Stimulated activated effector memory CD8-positive, alpha-beta T cell treated with anti-CD3 and anti-CD28 coated beads, Interleukin-12 subunit alpha, Interleukin-12 subunit beta, amount 100 ng/mL, for 72 hours (primary cell): ENCODE measurements at regions not wholly inside any gene's neighbourhood (a gene's known extent, or its start where the extent isn't known, plus 50 kb on each side); places are given as distances from the start of the nearest gene placed in this dataset.
"Not testable (repeated sequence)": the region's sequence is repeated elsewhere in the genome, so short reads cannot be mapped to it uniquely, and the experiment has no call there.

Experiments
- ATAC-seq: fragments of 150-1000 bp; cut with Tn5 transposase; 2 replicates; pipeline ENCODE4 v1.10.0; 2021
- DNase-seq, 2 donors: peaks; one replicate each; pipeline ENCODE4 v3.0.0; 2021 to 2022; ENCODE audit warnings: low spot score in 2 of 2
- H3K27ac Mint-ChIP-seq: one replicate; pipeline ENCODE4 v1.8.0; 2022; ENCODE audit warnings: mild to moderate bottlenecking, mixed read lengths
- H3K36me3 Mint-ChIP-seq: one replicate; pipeline ENCODE4 v1.8.0; 2022; ENCODE audit warnings: mild to moderate bottlenecking, mixed read lengths
- H3K4me1 Mint-ChIP-seq: one replicate; pipeline ENCODE4 v1.8.0; 2022; ENCODE audit warnings: mixed read lengths
- H3K4me3 Mint-ChIP-seq: one replicate; pipeline ENCODE4 v1.8.0; 2022; ENCODE audit warnings: mild to moderate bottlenecking, mixed read lengths
- H3K9me3 Mint-ChIP-seq: one replicate; pipeline ENCODE4 v1.8.0; 2022; ENCODE audit warnings: mixed read lengths

- Mint-ChIP-seq H3K36me3 (no peaks in the 10 kb centered on the region), H3K27ac (no peak overlapping the region), H3K4me3 (no peak overlapping the region), H3K9me3 (no peaks in the 10 kb centered on the region), H3K4me1 (no peaks in the 10 kb centered on the region)
- DNase-seq (no peak), ATAC-seq (no peak)
Observed at GRCh38 chr9:71549023-71549422, 219.3 kb downstream of the CEMIP2 start.

- no peaks in the 10 kb centered on the region for H3K9me3 Mint-ChIP-seq
- no peak overlapping the region for H3K4me3 Mint-ChIP-seq
- H3K4me1 Mint-ChIP-seq = no peaks in the 10 kb centered on the region
- DNase-seq = no peak
- no peak for ATAC-seq
- no peaks in the 10 kb centered on the region for H3K36me3 Mint-ChIP-seq
- no peak overlapping the region for H3K27ac Mint-ChIP-seq
Observed at GRCh38 chr9:71544464-71544863, 223.8 kb downstream of the CEMIP2 start.

GRCh38 chr9:71541436-71541835 lies 226.9 kb downstream of the CEMIP2 start:
- no peak for ATAC-seq
- H3K4me3 Mint-ChIP-seq = no peak overlapping the region

GRCh38 chr9:71524996-71525580 lies 243.2 kb downstream of the CEMIP2 start:
- H3K9me3 Mint-ChIP-seq = no peaks in the 10 kb centered on the region
- no peaks in the 10 kb centered on the region for H3K36me3 Mint-ChIP-seq
- no peak overlapping the region for H3K4me3 Mint-ChIP-seq
- no peak overlapping the region for H3K27ac Mint-ChIP-seq
- H3K4me1 Mint-ChIP-seq = no peaks in the 10 kb centered on the region
- no peak for DNase-seq
- no peak for ATAC-seq

More at GRCh38 chr9:71541436-71541835, 226.9 kb downstream of the CEMIP2 start:
- no peak overlapping the region for H3K27ac Mint-ChIP-seq
- H3K4me1 Mint-ChIP-seq = no peaks in the 10 kb centered on the region
- H3K9me3 Mint-ChIP-seq = no peaks in the 10 kb centered on the region
- H3K36me3 Mint-ChIP-seq = no peaks in the 10 kb centered on the region
- DNase-seq = no peak

GRCh38 chr9:71524516-71524915 lies 243.8 kb downstream of the CEMIP2 start:
- Mint-ChIP-seq H3K4me1 (no peaks in the 10 kb centered on the region), H3K27ac (no peak overlapping the region), H3K9me3 (no peaks in the 10 kb centered on the region), H3K36me3 (no peaks in the 10 kb centered on the region), H3K4me3 (no peak overlapping the region)
- ATAC-seq (no peak), DNase-seq (no peak)

GRCh38 chr9:71521132-71521531 lies 247.2 kb downstream of the CEMIP2 start:
- ATAC-seq = no peak
- DNase-seq = no peak
- Mint-ChIP-seq H3K4me3 (no peak overlapping the region), H3K27ac (no peak overlapping the region), H3K4me1 (no peaks in the 10 kb centered on the region), H3K36me3 (no peaks in the 10 kb centered on the region), H3K9me3 (no peaks in the 10 kb centered on the region)

- Mint-ChIP-seq H3K4me1 (no peaks in the 10 kb centered on the region), H3K27ac (no peak overlapping the region), H3K9me3 (no peaks in the 10 kb centered on the region), H3K36me3 (no peaks in the 10 kb centered on the region), H3K4me3 (no peak overlapping the region)
- ATAC-seq (no peak), DNase-seq (no peak)
Observed at GRCh38 chr9:71519098-71519696, 249.1 kb downstream of the CEMIP2 start.

GRCh38 chr9:71518045-71518827 lies 250.1 kb downstream of the CEMIP2 start:
- no peak for DNase-seq
- Mint-ChIP-seq H3K36me3 (no peaks in the 10 kb centered on the region), H3K4me3 (no peak overlapping the region), H3K4me1 (no peaks in the 10 kb centered on the region), H3K9me3 (no peaks in the 10 kb centered on the region), H3K27ac (no peak overlapping the region)
- ATAC-seq = no peak

GRCh38 chr9:71515626-71516025 lies 252.7 kb downstream of the CEMIP2 start:
- no peaks in the 10 kb centered on the region for H3K4me1 Mint-ChIP-seq
- H3K27ac Mint-ChIP-seq = no peak overlapping the region
- DNase-seq (no peak), ATAC-seq (no peak)
- no peaks in the 10 kb centered on the region for H3K9me3 Mint-ChIP-seq
- H3K4me3 Mint-ChIP-seq = no peak overlapping the region
- no peaks in the 10 kb centered on the region for H3K36me3 Mint-ChIP-seq

- Mint-ChIP-seq H3K4me3 (no peak overlapping the region), H3K36me3 (no peaks in the 10 kb centered on the region), H3K27ac (no peak overlapping the region), H3K4me1 (no peaks in the 10 kb centered on the region), H3K9me3 (no peaks in the 10 kb centered on the region)
- DNase-seq (no peak), ATAC-seq (no peak)
Observed at GRCh38 chr9:71515107-71515506, 253.2 kb downstream of the CEMIP2 start.

- DNase-seq = no peak
Observed at GRCh38 chr9:71514344-71514975, 253.9 kb downstream of the CEMIP2 start.

GRCh38 chr9:71509054-71509453 lies 259.3 kb downstream of the CEMIP2 start:
- no peak overlapping the region for H3K27ac Mint-ChIP-seq
- no peak for DNase-seq
- no peaks in the 10 kb centered on the region for H3K36me3 Mint-ChIP-seq
- H3K4me1 Mint-ChIP-seq = no peaks in the 10 kb centered on the region
- ATAC-seq = peak; percentile 77
- H3K4me3 Mint-ChIP-seq = no peak overlapping the region
- no peaks in the 10 kb centered on the region for H3K9me3 Mint-ChIP-seq

More at GRCh38 chr9:71514344-71514975, 253.9 kb downstream of the CEMIP2 start:
- no peak overlapping the region for H3K27ac Mint-ChIP-seq
- no peak overlapping the region for H3K4me3 Mint-ChIP-seq
- ATAC-seq = no peak
- H3K9me3 Mint-ChIP-seq = no peaks in the 10 kb centered on the region
- H3K4me1 Mint-ChIP-seq = no peaks in the 10 kb centered on the region
- H3K36me3 Mint-ChIP-seq = no peaks in the 10 kb centered on the region

- H3K4me3 Mint-ChIP-seq, H3K27ac Mint-ChIP-seq, H3K4me1 Mint-ChIP-seq, ATAC-seq, H3K9me3 Mint-ChIP-seq, H3K36me3 Mint-ChIP-seq, DNase-seq: not testable (repeated sequence)
Observed at GRCh38 chr9:71508141-71508540, 260.2 kb downstream of the CEMIP2 start.

GRCh38 chr9:71506821-71507220 lies 261.5 kb downstream of the CEMIP2 start:
- H3K36me3 Mint-ChIP-seq = no peaks in the 10 kb centered on the region
- H3K4me3 Mint-ChIP-seq = no peak overlapping the region
- no peak overlapping the region for H3K27ac Mint-ChIP-seq
- ATAC-seq = peak; percentile 62
- no peaks in the 10 kb centered on the region for H3K9me3 Mint-ChIP-seq
- no peak for DNase-seq
- H3K4me1 Mint-ChIP-seq = no peaks in the 10 kb centered on the region

GRCh38 chr9:71504636-71505035 lies 263.7 kb downstream of the CEMIP2 start:
- Mint-ChIP-seq H3K4me1 (no peaks in the 10 kb centered on the region), H3K36me3 (no peaks in the 10 kb centered on the region), H3K9me3 (no peaks in the 10 kb centered on the region), H3K4me3 (no peak overlapping the region), H3K27ac (no peak overlapping the region)
- DNase-seq (no peak), ATAC-seq (peak; percentile 46)
